Bronchial epithelial cell (primary cell): ENCODE measurements at regions not wholly inside any gene's neighbourhood (a gene's known extent, or its start where the extent isn't known, plus 50 kb on each side); places are given as distances from the start of the nearest gene placed in this dataset.

Experiments
- DNase-seq: peaks from one replicate; pipeline ENCODE4 v3.0.0-alpha.2; 2010; ENCODE audit warnings: low read depth
- FAIRE-seq: peaks from 2 replicates; lab custom pipeline; 2011; peaks lifted over from hg19 to GRCh38; lab: Jason Lieb, UNC
- H3K27me3 ChIP-seq: 2 replicates; pipeline ENCODE4 v1.5.1; 2011; ENCODE audit warnings: low read length; ENCODE audit not compliant: control insufficient read depth, insufficient read depth
- H3K36me3 ChIP-seq: 2 replicates; pipeline ENCODE4 v1.5.1; 2011; ENCODE audit warnings: low read length; ENCODE audit not compliant: control insufficient read depth, insufficient read depth
- H3K4me3 ChIP-seq: 2 replicates; pipeline ENCODE4 v1.5.1; 2011; ENCODE audit warnings: mild to moderate bottlenecking, low read depth, low read length, control low read depth
- TF ChIP-seq, protein P1 (sequence below): IDR thresholded peaks from 2 replicates; pipeline ENCODE4 v1.5.1; 2011; ENCODE audit warnings: mild to moderate bottlenecking, moderate library complexity, low read length, control low read depth, inconsistent platforms; ENCODE audit not compliant: insufficient read depth, severe bottlenecking

DNA sequence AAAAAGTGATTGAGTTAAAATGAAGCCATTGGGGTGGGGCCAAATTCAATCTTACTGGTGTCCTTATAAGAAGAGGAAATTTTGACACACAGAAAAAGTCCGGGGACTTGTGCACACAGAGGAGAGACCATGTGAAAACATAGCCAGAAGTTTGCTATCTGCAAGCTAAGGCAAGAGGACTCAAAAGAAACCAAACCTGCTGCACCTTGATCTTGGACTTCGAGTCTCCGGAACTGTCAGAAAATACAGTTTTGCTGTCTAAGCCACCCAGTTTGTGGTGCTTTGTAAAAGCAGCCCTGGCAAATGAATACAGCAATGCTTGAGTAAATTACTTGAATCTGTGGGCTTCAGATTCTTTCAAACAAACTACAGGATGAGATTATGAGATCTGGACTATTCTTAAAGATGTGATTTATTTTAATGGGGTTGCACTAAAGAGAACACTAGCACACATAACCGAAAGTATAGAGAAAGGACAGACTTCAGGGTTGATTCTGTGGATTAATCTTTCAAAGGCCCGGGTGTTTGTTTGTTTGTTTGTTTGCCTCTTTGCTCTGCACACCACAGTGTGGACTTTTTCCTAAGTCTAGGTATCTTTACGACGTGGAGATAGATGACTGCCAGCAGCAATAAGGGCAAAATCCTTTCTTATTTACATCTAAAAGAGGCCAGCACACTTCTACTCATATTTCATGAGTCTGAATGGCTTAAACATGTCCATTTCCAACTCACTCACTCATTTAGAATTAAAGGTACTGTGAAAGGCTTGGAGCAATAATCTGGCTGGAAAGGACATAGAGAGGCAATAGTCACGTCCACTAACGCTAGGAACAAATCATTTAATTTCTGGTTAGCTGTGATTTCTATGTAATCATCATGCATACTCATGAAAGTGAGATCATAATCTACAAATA lies 53.9 kb upstream of the SSR3 start:
- Histone ChIP-seq H3K36me3 (no peaks in the 10 kb centered on the region), H3K27me3 (no peaks in the 10 kb centered on the region), H3K4me3 (no peak overlapping the region)
- TF ChIP-seq, protein P1, sequence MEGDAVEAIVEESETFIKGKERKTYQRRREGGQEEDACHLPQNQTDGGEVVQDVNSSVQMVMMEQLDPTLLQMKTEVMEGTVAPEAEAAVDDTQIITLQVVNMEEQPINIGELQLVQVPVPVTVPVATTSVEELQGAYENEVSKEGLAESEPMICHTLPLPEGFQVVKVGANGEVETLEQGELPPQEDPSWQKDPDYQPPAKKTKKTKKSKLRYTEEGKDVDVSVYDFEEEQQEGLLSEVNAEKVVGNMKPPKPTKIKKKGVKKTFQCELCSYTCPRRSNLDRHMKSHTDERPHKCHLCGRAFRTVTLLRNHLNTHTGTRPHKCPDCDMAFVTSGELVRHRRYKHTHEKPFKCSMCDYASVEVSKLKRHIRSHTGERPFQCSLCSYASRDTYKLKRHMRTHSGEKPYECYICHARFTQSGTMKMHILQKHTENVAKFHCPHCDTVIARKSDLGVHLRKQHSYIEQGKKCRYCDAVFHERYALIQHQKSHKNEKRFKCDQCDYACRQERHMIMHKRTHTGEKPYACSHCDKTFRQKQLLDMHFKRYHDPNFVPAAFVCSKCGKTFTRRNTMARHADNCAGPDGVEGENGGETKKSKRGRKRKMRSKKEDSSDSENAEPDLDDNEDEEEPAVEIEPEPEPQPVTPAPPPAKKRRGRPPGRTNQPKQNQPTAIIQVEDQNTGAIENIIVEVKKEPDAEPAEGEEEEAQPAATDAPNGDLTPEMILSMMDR, result no peak
- FAIRE-seq (no peak), DNase-seq (no peak)

GRCh38 chr3:156606729-156607128 lies 51.8 kb upstream of the SSR3 start:
- TF ChIP-seq, protein P1, result no peak
- Histone ChIP-seq H3K4me3 (no peak overlapping the region), H3K27me3 (no peaks in the 10 kb centered on the region), H3K36me3 (no peaks in the 10 kb centered on the region)
- DNase-seq, result no peak
- FAIRE-seq, result no peak

GRCh38 chr3:156605686-156606605 lies 51.0 kb upstream of the SSR3 start:
- TF ChIP-seq, protein P1, result no peak
- H3K36me3 ChIP-seq, result no peaks in the 10 kb centered on the region
- DNase-seq (peak; percentile 65), FAIRE-seq (no peak)
- peak overlapping the region; percentile 33 for H3K4me3 ChIP-seq
- H3K27me3 ChIP-seq, result no peaks in the 10 kb centered on the region

DNA sequence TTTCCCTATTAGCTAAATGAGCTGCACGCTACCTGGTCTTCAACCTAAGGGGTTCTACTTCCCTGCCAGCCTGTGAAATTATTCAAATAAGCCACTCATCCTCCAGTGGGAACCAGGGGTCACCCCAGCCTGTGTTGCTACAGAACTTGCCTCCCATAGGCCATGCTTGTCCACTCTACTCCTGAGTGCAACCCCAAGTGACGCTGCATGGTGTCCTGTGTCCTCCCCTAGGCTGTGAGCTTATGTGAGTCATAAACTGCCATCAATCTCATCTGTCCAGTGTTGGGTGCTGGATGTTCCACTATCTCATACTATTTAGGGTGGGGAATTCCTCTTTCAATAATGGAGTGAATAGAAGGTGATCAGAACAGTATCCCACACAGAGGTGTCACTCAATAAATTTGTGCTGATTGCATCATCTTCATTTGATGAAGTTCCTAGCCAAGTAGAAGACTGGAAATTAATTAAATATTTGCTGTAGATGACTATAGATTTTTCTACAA lies 49.8 kb upstream of the SSR3 start:
- DNase-seq (no peak), FAIRE-seq (no peak)
- TF ChIP-seq, protein P1, result no peak

More for the DNA sequence above, 49.8 kb upstream of the SSR3 start:
- no peaks in the 10 kb centered on the region for H3K36me3 ChIP-seq
- H3K4me3 ChIP-seq, result no peak overlapping the region
- no peaks in the 10 kb centered on the region for H3K27me3 ChIP-seq
